ENCODE measurements at regions not wholly inside any gene's neighbourhood (a gene's known extent, or its start where the extent isn't known, plus 50 kb on each side); places are given as distances from the start of the nearest gene placed in this dataset.

GRCh38 chr12:87529413-87529812 is 499.8 kb downstream of the C12orf50 start:
- no peak for DNase-seq
- intact Hi-C loops (cut with micrococcal nuclease): no loop called here
- Mint-ChIP-seq H3K9me3 (peaks cover 0 to 13% (median 7%) of the 10 kb centered on the region in 7 donors), H3K27me3 (ENCODE audit: low read depth in 3 of 3) (no peaks in the 10 kb centered on the region), H3K27ac (no peak overlapping the region), H3K4me1 (no peaks in the 10 kb centered on the region), H3K36me3 (no peaks in the 10 kb centered on the region), H3K4me3 (no peak overlapping the region)
- Histone ChIP-seq H3K4me2 (replicated peaks; ENCODE audit: extremely low read depth, low read length, poor library complexity, severe bottlenecking) (no peak overlapping the region), H3K36me3 (replicated peaks in 1 of 2; ENCODE audit: control insufficient read depth in 1 of 2, insufficient read depth in 2 of 2, low read length in 2 of 2) (no peaks in the 10 kb centered on the region), H3K4me3 (replicated peaks in 1 of 3; ENCODE audit: low read depth in 2 of 3, low read length in 3 of 3) (no peak overlapping the region), H3K9ac (ENCODE audit: insufficient read depth, low read length, poor library complexity, severe bottlenecking) (no peak overlapping the region), H3K4me1 (ENCODE audit: control insufficient read depth in 1 of 2, insufficient read depth in 2 of 2, low read length in 2 of 2) (no peaks in the 10 kb centered on the region), H2AFZ (ENCODE audit: insufficient read depth, low read depth, low read length, poor library complexity, severe bottlenecking) (no peak overlapping the region), H3K9me3 (replicated peaks in 1 of 2; ENCODE audit: control insufficient read depth in 1 of 2, insufficient read depth in 1 of 2, low read length in 2 of 2) (peaks cover 10 to 12% of the 10 kb centered on the region in 2 donors), H3K27ac (ENCODE audit: low read depth in 1 of 2, low read length in 2 of 2) (no peak overlapping the region), H3K27me3 (ENCODE audit: control insufficient read depth in 2 of 2, insufficient read depth in 2 of 2, low read length in 2 of 2) (no peaks in the 10 kb centered on the region), H4K20me1 (ENCODE audit: insufficient read depth, low read length) (no peaks in the 10 kb centered on the region), H3K79me2 (ENCODE audit: insufficient read depth, low read length) (no peaks in the 10 kb centered on the region)
- TF ChIP-seq CTCF (IDR thresholded peaks at IDR 0.05): no peak
- whole genome bisulfite sequencing (ENCODE audit: insufficient coverage): no CpG with 5 or more reads among the region's 1 CpG

- Histone ChIP-seq H3K9me3 (replicated peaks in 1 of 2; ENCODE audit: control insufficient read depth in 1 of 2, insufficient read depth in 1 of 2, low read length in 2 of 2) (peaks cover 0 to 3% of the 10 kb centered on the region in 2 donors), H2AFZ (ENCODE audit: insufficient read depth, low read depth, low read length, poor library complexity, severe bottlenecking) (no peak overlapping the region), H3K4me2 (replicated peaks; ENCODE audit: extremely low read depth, low read length, poor library complexity, severe bottlenecking) (no peak overlapping the region), H4K20me1 (ENCODE audit: insufficient read depth, low read length) (no peaks in the 10 kb centered on the region), H3K79me2 (ENCODE audit: insufficient read depth, low read length) (no peaks in the 10 kb centered on the region), H3K36me3 (replicated peaks in 1 of 2; ENCODE audit: control insufficient read depth in 1 of 2, insufficient read depth in 2 of 2, low read length in 2 of 2) (no peaks in the 10 kb centered on the region), H3K9ac (ENCODE audit: insufficient read depth, low read length, poor library complexity, severe bottlenecking) (no peak overlapping the region), H3K27ac (ENCODE audit: low read depth in 1 of 2, low read length in 2 of 2) (no peak overlapping the region), H3K4me1 (ENCODE audit: control insufficient read depth in 1 of 2, insufficient read depth in 2 of 2, low read length in 2 of 2) (no peaks in the 10 kb centered on the region), H3K27me3 (ENCODE audit: control insufficient read depth in 2 of 2, insufficient read depth in 2 of 2, low read length in 2 of 2) (no peaks in the 10 kb centered on the region), H3K4me3 (replicated peaks in 1 of 3; ENCODE audit: low read depth in 2 of 3, low read length in 3 of 3) (no peak overlapping the region)
- no peak for DNase-seq
- peaks cover 0 to 2% (median 0%) of the 10 kb centered on the region in 3 donors for H3K27me3 Mint-ChIP-seq (ENCODE audit: low read depth in 3 of 3)
- TF ChIP-seq CTCF (IDR thresholded peaks at IDR 0.05): no peak
- no peaks in the 10 kb centered on the region for H3K4me1 Mint-ChIP-seq
- H3K9me3 Mint-ChIP-seq: peaks cover 0 to 3% (median 0%) of the 10 kb centered on the region in 7 donors
- WGBS (ENCODE audit: insufficient coverage): no CpG with 5 or more reads among the region's 2 CpGs
- H3K4me3 Mint-ChIP-seq: no peak overlapping the region
- no peaks in the 10 kb centered on the region for H3K36me3 Mint-ChIP-seq
- H3K27ac Mint-ChIP-seq: no peak overlapping the region
- intact Hi-C loops (cut with micrococcal nuclease): no loop called here
Observed at GRCh38 chr12:87520968-87521367, 508.2 kb downstream of the C12orf50 start.

All from CD14-positive monocyte (primary cell).